SK-N-SH treated with all-trans-retinoic acid at 6 μM for 48 hours (cell line): ENCODE measurements at regions not wholly inside any gene's neighbourhood (a gene's known extent, or its start where the extent isn't known, plus 50 kb on each side); places are given as distances from the start of the nearest gene placed in this dataset.

Source experiments
- BACH2 ChIP-seq: fragments of 250-450 bp; sonication (Bioruptor Pico); IDR thresholded peaks from 2 replicates; pipeline ENCODE4 v1.9.0; 2021; ENCODE audit warnings: mild to moderate bottlenecking, borderline replicate concordance
- CREB5 ChIP-seq: fragments of 250-450 bp; sonication (Bioruptor Pico); IDR thresholded peaks from 2 replicates; pipeline ENCODE4 v1.5.1; 2020; ENCODE audit warnings: low read depth, mild to moderate bottlenecking, moderate library complexity
- CSRNP3 ChIP-seq: fragments of 250-450 bp; sonication (Bioruptor Pico); IDR thresholded peaks from 2 replicates; pipeline ENCODE4 v1.5.1; 2021; ENCODE audit warnings: mild to moderate bottlenecking, moderate library complexity
- ESRRG ChIP-seq: fragments of 250-450 bp; sonication (Bioruptor Pico); IDR thresholded peaks from 2 replicates; pipeline ENCODE4 v1.6.1; 2021; ENCODE audit warnings: mild to moderate bottlenecking
- GLIS3 ChIP-seq: fragments of 250-450 bp; sonication (Bioruptor Pico); IDR thresholded peaks from 2 replicates; pipeline ENCODE4 v1.5.0; 2020; ENCODE audit warnings: mild to moderate bottlenecking, moderate library complexity
- ISL1 ChIP-seq: fragments of 250-450 bp; sonication (Bioruptor Pico); IDR thresholded peaks from 2 replicates; pipeline ENCODE4 v2.1.2; 2022; ENCODE audit warnings: mild to moderate bottlenecking, moderate library complexity
- PATZ1 ChIP-seq: fragments of 250-450 bp; sonication (Bioruptor Pico); IDR thresholded peaks from 2 replicates; pipeline ENCODE4 v1.8.0; 2020; ENCODE audit warnings: mild to moderate bottlenecking, moderate library complexity, borderline replicate concordance
- TOX ChIP-seq: fragments of 250-450 bp; sonication (Bioruptor Pico); IDR thresholded peaks from 2 replicates; pipeline ENCODE4 v1.8.0; 2021; ENCODE audit warnings: mild to moderate bottlenecking, moderate library complexity, borderline replicate concordance
- ZNF70 ChIP-seq: fragments of 450-650 bp; formaldehyde crosslinking; IDR thresholded peaks from 2 replicates; pipeline ENCODE4 v1.5.0; 2020; ENCODE audit warnings: mild to moderate bottlenecking, moderate library complexity

GRCh38 chr6:106736502-106736901 lies 107.1 kb downstream of the QRSL1 start:
- no peak for TF ChIP-seq ISL1 (CRISPR knock-in tag)
- TF ChIP-seq ZNF70 (CRISPR knock-in tag) = no peak
- no peak for TF ChIP-seq ESRRG (CRISPR knock-in tag)
- TF ChIP-seq PATZ1 (CRISPR knock-in tag) = no peak
- TF ChIP-seq BACH2 (CRISPR knock-in tag) = no peak
- TF ChIP-seq CSRNP3 (CRISPR knock-in tag) = no peak
- no peak for TF ChIP-seq GLIS3 (CRISPR knock-in tag)
- no peak for TF ChIP-seq TOX
- no peak for TF ChIP-seq CREB5 (CRISPR knock-in tag)
